HG03097 (cell line): ENCODE measurements at regions not wholly inside any gene's neighbourhood (a gene's known extent, or its start where the extent isn't known, plus 50 kb on each side); places are given as distances from the start of the nearest gene placed in this dataset.

Experiments
- ATAC-seq: cut with Tn5 transposase; IDR thresholded peaks from one replicate; pipeline ENCODE4 v1.9.1; 2021; ENCODE audit not compliant: unreplicated experiment, low FRiP score

- no peak for ATAC-seq
Observed at GRCh38 chr15:46735115-46735514, 982.2 kb upstream of the SEMA6D start.

GRCh38 chr15:46751303-46751702, 966.0 kb upstream of the SEMA6D start:
- ATAC-seq, result no peak

DNA sequence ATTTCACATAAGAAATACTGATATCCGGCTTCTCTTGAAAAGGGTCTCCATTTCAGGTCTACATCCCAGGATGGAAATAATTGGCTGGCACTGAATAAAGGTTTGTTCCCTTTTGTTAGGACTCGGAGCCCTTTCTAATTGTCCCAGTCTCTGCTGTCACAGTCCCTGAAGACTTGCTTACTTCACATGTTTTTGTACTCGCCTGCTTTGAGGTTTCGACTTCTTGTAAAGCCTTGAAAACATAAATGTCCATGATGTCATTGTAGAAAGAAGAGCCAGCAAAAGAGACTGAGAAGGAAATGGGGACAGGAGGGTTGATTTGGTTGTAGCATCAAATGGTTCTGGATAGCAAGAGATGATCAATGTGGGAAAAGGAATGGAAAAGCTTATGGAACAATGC, 963.4 kb upstream of the SEMA6D start:
- no peak for ATAC-seq

DNA sequence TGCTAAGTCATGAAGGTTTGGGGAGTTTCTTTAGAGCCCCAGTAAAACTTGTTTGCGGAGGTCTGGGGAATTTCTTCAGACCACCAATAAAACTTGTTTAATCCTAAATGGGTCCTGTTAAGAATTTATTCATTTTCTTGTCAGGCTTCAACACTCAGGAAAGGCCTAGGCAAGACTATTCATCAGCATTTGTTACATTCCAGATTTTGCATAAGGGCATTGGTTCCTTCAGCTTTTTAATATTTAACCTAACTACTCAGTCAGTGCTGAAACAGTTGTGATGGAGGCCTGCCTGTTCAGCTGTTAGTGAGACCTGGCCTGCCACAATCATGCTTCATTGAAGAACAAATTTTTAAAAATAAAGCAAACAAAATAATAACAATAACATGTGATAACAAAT, 954.2 kb upstream of the SEMA6D start:
- ATAC-seq, result no peak

DNA sequence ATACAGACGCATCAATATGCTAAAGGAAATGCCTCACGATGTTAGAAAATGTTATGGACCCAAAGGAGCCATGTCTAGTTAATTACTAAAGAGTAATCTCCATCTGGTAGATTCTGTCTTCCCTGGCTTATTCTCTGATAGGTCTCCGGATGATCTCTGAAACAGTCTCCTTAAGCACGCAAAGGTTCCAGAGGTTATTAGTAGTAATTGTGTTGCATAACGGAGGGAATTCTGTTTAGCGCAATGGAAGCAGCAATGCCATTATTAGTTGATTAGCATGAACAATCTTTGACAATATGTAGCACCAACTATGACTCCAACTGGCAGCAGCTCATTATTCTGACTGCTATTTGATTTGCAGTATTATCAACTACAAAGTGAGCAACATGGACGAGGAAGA, 952.5 kb upstream of the SEMA6D start:
- ATAC-seq, result no peak

GRCh38 chr15:46766021-46766420, 951.3 kb upstream of the SEMA6D start:
- no peak for ATAC-seq

- no peak for ATAC-seq
Observed at GRCh38 chr15:46768287-46768686, 949.0 kb upstream of the SEMA6D start.

- ATAC-seq, result no peak
Observed at GRCh38 chr15:46773016-46773415, 944.3 kb upstream of the SEMA6D start.

GRCh38 chr15:46778876-46779275, 938.4 kb upstream of the SEMA6D start:
- no peak for ATAC-seq

GRCh38 chr15:46786590-46787285, 930.6 kb upstream of the SEMA6D start:
- no peak for ATAC-seq

DNA sequence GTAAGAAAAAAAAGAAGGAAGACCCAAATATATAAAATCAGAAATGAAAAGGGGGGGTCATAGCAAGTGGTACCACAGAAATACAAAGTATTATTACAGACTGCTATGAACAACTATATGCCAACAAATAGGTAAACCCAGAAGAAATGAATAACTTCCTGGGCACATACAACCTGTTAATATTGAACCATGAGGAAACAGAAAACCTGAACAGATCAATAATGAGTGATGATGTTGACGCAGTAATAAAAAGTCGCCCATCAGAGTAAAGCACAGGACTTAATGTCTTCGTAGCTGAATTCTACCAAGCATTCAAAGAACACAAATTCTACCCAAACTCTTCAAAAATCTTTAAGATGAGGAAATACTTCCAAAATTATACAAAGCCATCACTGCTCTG, 921.6 kb upstream of the SEMA6D start:
- ATAC-seq, result no peak

- no peak for ATAC-seq
Observed at GRCh38 chr15:46808834-46809233, 908.5 kb upstream of the SEMA6D start.

DNA sequence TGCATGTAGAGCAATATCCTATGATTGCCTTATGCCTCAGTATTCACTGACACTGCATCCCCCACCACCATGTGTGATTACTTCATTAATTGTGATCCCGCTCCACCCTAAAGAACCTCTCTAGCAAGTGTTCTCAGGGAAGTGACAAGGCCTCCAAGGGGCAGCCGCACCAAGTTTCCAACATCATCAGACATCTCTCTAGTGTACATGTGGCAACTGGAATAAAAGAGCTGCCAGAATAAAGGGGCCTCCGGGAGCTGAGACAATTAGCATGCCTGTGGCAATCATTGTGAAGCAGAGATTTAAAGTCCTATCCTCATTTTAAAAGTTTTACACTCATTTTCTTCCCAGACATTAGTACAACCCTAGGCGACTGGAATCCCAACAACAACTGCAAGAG, 902.1 kb upstream of the SEMA6D start:
- ATAC-seq, result no peak

DNA sequence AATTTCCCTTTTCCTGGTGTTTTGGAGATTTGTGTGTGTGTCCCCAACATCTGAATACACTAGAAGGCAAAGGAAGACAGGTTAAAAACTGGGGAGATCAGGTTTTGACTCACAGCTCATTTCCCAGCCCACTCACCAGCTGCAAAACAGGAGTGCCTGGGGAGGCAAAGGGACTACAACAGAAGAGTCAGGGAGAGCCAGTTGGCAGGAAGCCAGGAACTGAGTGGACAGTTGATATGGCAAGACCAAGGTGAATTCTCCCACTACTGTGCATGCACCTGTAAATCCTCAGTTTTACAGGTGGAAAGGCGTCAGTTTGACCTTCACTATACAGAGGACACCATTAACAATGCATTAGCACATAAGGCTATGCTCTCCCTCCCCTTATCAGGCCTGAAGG, 901.5 kb upstream of the SEMA6D start:
- ATAC-seq, result no peak

DNA sequence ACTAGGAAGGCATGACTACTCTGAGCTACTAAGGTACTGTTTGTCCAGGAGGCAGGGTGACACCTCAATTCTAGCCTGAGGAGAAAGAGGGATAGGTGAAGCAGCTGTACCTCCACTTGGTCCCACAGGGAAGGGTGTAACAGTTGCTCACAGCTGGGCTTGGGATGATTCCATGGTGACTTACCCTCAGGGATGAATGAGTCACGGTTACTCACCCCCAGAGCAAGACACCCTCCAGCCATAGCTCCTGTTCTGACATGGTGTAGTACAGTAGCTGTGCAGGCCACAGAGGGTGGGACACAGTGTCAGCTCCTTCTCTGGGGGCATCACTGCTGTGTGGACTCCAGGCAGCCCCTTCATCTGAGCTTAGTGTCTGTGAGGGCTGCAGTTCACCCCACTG, 868.6 kb upstream of the SEMA6D start:
- no peak for ATAC-seq

DNA sequence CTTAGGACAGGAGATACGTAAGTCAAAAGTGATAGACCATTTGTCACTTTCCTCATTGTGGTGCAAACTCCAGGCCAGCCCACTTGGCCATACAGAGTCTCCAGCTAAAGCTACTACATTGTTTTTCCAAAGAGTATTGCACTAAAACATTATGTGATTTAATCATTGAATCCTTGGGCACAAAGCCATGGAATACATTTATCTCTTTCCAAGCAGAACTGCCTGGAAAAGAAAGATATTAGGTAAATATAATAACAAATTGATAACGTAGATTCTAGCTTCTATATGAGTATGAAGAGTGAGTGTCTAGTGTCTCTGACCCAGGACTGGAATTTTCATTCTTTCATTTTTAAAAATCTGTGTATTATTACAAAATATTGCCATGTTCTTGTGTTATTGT, 863.7 kb upstream of the SEMA6D start:
- no peak for ATAC-seq

DNA sequence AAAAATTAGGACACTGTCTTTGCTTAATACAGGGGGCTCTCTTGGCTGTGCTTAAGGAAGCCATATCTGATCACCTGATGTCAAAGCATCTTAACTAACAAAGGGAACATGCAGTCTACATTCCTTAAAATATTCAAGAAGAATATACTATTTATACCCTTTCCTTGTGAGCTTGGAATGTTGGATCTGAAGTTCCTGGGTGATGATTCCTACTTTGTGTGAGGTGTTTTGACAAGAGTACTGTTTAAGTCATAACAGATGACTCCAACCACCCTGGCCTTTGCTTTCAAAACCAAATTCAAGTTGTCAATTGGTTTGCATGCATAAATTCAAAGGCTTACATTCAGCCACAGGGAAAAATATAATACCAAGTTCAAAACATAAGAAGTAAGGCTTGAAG, 862.7 kb upstream of the SEMA6D start:
- ATAC-seq, result no peak

- no peak for ATAC-seq
Observed at GRCh38 chr15:46855388-46855787, 861.9 kb upstream of the SEMA6D start.

DNA sequence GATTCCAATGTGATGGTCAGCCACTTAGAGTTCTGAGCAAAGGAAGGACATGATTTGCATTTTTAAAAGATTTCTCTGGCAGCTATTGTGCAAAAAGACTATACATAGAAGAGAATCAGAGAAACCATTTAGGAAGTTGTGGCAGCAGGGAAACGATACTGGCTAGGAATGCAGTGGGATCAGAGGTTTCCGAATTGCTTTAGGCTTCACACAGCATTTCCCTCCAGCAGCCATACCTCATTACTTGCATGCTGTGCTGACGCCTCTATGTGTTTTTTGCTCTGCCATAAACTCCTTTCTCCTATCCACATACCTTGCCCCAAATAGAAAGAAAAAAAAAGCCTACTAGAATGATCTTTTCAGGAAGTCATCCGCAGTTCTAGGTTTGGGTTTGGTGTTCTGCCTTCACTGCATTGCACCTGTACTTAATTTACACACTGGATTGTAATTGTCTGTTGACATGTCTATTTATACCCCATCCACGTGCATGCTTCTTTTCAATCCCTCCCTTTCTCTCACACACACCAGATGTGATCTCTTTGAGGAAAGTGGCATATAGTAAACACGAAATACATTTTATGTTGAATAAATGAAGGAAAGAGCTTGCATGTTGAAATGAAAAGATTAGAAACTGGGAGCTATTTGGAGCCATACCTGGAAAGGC, 860.3 kb upstream of the SEMA6D start:
- no peak for ATAC-seq

DNA sequence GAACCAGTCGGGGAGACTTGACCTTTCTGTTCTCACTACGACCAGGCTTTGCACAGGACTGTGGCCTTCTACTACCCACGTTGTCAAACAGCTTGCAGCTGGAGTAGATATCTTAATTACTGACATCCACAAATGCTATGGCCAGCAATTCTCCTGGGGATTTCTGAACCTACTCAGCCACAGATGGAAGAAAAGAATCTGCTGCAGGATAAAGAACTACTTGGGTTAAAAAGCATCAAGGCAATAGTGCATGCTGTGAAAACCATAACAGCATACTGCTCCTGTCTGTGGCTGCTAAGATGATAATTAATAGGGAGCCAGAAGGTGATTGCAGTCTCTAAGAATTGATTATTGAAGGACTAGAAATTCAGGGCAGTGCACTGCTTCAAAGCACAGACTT, 859.2 kb upstream of the SEMA6D start:
- ATAC-seq, result no peak

DNA sequence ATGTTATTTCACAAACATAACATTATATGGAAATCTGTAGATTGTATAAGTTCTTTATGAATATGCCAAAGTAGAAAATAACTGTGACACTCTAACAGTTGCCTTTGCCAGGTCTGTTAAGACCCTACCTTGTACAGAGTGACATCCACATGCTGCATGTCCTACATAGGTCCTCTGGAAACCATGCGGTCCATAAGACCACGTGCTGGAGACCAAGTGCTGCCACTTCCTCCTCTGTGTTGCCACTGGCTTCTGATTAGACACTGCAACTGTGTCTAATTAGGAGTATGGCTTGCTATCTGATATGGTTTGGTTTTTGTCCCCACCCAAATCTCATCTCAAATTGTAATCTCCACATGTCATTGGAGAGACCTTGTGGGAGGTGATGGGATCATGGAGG, 855.5 kb upstream of the SEMA6D start:
- ATAC-seq, result no peak

DNA sequence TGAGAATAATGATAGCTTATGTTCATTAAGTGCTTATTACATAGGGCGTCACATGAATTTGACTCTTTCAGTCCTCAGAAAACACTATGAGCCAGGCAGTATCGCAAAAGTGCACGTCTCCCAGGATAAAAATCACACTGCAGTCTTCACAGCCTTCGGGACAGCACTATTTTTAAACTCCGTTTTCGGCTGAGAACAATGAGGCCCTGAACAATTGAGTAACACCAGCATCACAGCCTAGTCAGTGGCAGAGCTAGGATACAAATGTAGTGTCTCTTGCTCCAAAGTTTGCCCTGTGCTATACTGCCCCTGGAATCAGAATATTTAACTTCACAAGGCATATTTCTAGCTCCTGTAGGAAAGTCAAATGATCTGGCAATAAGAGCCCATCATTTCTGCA, 852.1 kb upstream of the SEMA6D start:
- ATAC-seq, result no peak
